ENCODE measurements at regions not wholly inside any gene's neighbourhood (a gene's known extent, or its start where the extent isn't known, plus 50 kb on each side); places are given as distances from the start of the nearest gene placed in this dataset.

DNA sequence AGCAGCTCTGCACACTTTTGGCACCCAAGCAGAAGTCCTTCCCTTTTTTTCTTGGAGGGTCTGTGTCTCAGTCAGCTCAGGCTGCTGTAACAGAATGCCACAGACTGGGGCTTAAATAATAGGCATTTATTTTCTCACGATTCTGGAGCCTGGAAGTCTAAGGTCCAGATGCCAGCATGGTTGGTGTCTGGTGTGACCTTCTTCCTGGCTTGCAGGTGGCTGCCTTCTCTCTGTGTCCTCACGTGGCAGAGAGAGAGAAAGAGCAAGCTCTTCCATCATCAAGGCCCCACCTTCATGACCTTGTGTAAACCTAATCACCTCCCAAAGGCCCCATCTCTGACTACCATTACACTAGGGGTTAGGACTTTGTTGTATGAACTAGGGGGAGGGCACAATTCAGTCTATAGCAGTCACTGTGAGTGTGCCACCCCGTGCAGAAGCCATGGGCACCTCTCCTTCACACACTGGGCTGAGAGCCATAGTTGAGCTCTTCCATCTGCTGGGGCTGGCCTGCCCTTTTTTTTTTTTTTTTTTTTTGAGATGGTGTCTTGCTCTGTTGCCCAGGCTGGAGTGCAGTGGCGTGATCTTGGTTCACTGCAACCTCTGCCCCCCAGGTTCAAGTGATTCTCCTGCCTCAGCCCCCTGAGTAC lies 80.3 kb downstream of the OAT start:
- H3K4me1 ChIP-seq (ENCODE audit: insufficient read depth): peaks cover 18% of the 10 kb centered on the region
- no peak overlapping the region for H2AFZ ChIP-seq
- H3K79me2 ChIP-seq: no peaks in the 10 kb centered on the region
- no peak overlapping the region for H3K27ac ChIP-seq
- 79% methylated on average over 4 of the region's 4 CpGs for WGBS (ENCODE audit: low lambda C conversion rate, missing lambda C conversion rate)
- no peak overlapping the region for H3K4me2 ChIP-seq
- H3K36me3 ChIP-seq (replicated peaks; ENCODE audit: insufficient read depth, low read depth): no peaks in the 10 kb centered on the region
- no peaks in the 10 kb centered on the region for H4K20me1 ChIP-seq (ENCODE audit: insufficient read depth, poor library complexity, severe bottlenecking)
- TF ChIP-seq EZH2phosphoT487 (IDR thresholded peaks at IDR 0.05; ENCODE audit: low read depth, severe bottlenecking, unreplicated experiment) (no peak), EZH2 (IDR thresholded peaks at IDR 0.05; ENCODE audit: borderline replicate concordance) (no peak)
- TF ChIP-seq, protein P1, sequence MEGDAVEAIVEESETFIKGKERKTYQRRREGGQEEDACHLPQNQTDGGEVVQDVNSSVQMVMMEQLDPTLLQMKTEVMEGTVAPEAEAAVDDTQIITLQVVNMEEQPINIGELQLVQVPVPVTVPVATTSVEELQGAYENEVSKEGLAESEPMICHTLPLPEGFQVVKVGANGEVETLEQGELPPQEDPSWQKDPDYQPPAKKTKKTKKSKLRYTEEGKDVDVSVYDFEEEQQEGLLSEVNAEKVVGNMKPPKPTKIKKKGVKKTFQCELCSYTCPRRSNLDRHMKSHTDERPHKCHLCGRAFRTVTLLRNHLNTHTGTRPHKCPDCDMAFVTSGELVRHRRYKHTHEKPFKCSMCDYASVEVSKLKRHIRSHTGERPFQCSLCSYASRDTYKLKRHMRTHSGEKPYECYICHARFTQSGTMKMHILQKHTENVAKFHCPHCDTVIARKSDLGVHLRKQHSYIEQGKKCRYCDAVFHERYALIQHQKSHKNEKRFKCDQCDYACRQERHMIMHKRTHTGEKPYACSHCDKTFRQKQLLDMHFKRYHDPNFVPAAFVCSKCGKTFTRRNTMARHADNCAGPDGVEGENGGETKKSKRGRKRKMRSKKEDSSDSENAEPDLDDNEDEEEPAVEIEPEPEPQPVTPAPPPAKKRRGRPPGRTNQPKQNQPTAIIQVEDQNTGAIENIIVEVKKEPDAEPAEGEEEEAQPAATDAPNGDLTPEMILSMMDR (IDR thresholded peaks at IDR 0.05; ENCODE audit: poor library complexity): no peak
- H3K27me3 ChIP-seq: no peaks in the 10 kb centered on the region
- no peak for DNase-seq (ENCODE audit: low spot score)
- no peak overlapping the region for H3K4me3 ChIP-seq
- no peaks in the 10 kb centered on the region for H3K9me2 ChIP-seq (replicated peaks; ENCODE audit: insufficient read depth)
- no peaks in the 10 kb centered on the region for H3K9me3 ChIP-seq (ENCODE audit: low read depth)

DNA sequence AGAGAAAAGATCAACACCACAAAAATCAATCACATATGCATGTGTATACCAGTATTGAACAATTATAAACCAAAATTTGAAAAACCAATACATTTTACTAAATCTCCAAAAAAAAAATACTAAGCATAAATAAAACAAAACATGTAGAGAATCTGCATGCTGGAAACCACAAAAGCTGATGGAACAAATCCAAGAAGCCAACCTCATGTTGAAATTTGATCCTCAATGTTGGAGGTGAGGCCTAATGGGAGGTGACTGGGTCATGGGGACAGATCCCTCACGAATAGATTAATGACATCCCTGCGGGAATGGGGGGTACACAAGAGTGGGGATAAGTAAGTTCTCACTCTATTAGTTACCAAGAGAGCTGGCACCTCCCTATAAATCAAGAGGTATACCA lies 82.5 kb downstream of the OAT start:
- Histone ChIP-seq H3K9me3 (ENCODE audit: low read depth) (no peaks in the 10 kb centered on the region), H3K9me2 (replicated peaks; ENCODE audit: insufficient read depth) (no peaks in the 10 kb centered on the region), H3K79me2 (no peaks in the 10 kb centered on the region), H3K27me3 (no peaks in the 10 kb centered on the region), H3K4me2 (no peak overlapping the region), H3K36me3 (replicated peaks; ENCODE audit: insufficient read depth, low read depth) (no peaks in the 10 kb centered on the region), H4K20me1 (ENCODE audit: insufficient read depth, poor library complexity, severe bottlenecking) (no peaks in the 10 kb centered on the region), H3K27ac (no peak overlapping the region), H3K4me1 (ENCODE audit: insufficient read depth) (peaks cover 14% of the 10 kb centered on the region), H3K4me3 (no peak overlapping the region), H2AFZ (no peak overlapping the region)
- WGBS (ENCODE audit: low lambda C conversion rate, missing lambda C conversion rate): 63% methylated on average over 2 of the region's 2 CpGs
- DNase-seq (ENCODE audit: low spot score): no peak
- no peak for TF ChIP-seq EZH2 (IDR thresholded peaks at IDR 0.05; ENCODE audit: borderline replicate concordance)
- TF ChIP-seq, protein P1 (IDR thresholded peaks at IDR 0.05; ENCODE audit: poor library complexity): no peak
- TF ChIP-seq EZH2phosphoT487 (IDR thresholded peaks at IDR 0.05; ENCODE audit: low read depth, severe bottlenecking, unreplicated experiment): no peak

DNA sequence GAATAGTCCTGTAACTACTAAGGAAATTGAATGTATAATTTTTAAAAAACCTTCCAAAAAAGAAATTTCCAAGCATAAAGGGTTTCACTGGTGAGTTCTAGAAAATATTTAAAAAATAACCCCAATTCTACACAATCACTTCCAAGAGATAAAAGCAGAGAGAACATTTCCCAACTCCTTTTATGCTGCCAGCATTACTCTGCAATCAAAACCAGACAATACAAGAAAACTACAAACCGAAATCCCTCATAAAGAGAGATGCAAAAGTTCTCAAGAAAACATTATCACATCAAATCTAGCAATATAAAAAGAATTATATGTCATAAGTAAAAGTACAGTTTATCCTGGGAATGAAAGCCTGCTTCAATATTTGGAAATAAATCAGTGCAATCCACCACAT lies 84.8 kb downstream of the OAT start:
- TF ChIP-seq EZH2phosphoT487 (IDR thresholded peaks at IDR 0.05; ENCODE audit: low read depth, severe bottlenecking, unreplicated experiment) (no peak), EZH2 (IDR thresholded peaks at IDR 0.05; ENCODE audit: borderline replicate concordance) (no peak)
- TF ChIP-seq, protein P1 (IDR thresholded peaks at IDR 0.05; ENCODE audit: poor library complexity): no peak
- 53% methylated on average over 1 of the region's 1 CpG for WGBS (ENCODE audit: low lambda C conversion rate, missing lambda C conversion rate)
- Histone ChIP-seq H3K9me3 (ENCODE audit: low read depth) (no peaks in the 10 kb centered on the region), H3K4me1 (ENCODE audit: insufficient read depth) (no peaks in the 10 kb centered on the region), H3K79me2 (no peaks in the 10 kb centered on the region), H3K4me3 (no peak overlapping the region), H3K9me2 (replicated peaks; ENCODE audit: insufficient read depth) (no peaks in the 10 kb centered on the region), H3K4me2 (no peak overlapping the region), H3K27ac (no peak overlapping the region), H2AFZ (no peak overlapping the region), H3K27me3 (no peaks in the 10 kb centered on the region), H3K36me3 (replicated peaks; ENCODE audit: insufficient read depth, low read depth) (no peaks in the 10 kb centered on the region), H4K20me1 (ENCODE audit: insufficient read depth, poor library complexity, severe bottlenecking) (no peaks in the 10 kb centered on the region)
- no peak for DNase-seq (ENCODE audit: low spot score)
